HFF-Myc (cell line): ENCODE measurements at regions not wholly inside any gene's neighbourhood (a gene's known extent, or its start where the extent isn't known, plus 50 kb on each side); places are given as distances from the start of the nearest gene placed in this dataset.

ENCODE experiments used
- DNase-seq: peaks from one replicate; pipeline ENCODE4 v3.0.0-alpha.2; 2011; ENCODE audit warnings: low read depth; ENCODE audit errors: extremely low read depth
- H3K4me3 ChIP-seq: replicated peaks from 2 replicates; pipeline ENCODE4 v1.5.1; 2011; ENCODE audit warnings: low read depth, mild to moderate bottlenecking, control low read depth, low read length
- TF ChIP-seq, protein P1 (sequence below): IDR thresholded peaks from 2 replicates; pipeline ENCODE4 v1.5.1; 2012; ENCODE audit warnings: mild to moderate bottlenecking, low read depth, low read length, control low read depth; ENCODE audit errors: missing control alignments

DNA sequence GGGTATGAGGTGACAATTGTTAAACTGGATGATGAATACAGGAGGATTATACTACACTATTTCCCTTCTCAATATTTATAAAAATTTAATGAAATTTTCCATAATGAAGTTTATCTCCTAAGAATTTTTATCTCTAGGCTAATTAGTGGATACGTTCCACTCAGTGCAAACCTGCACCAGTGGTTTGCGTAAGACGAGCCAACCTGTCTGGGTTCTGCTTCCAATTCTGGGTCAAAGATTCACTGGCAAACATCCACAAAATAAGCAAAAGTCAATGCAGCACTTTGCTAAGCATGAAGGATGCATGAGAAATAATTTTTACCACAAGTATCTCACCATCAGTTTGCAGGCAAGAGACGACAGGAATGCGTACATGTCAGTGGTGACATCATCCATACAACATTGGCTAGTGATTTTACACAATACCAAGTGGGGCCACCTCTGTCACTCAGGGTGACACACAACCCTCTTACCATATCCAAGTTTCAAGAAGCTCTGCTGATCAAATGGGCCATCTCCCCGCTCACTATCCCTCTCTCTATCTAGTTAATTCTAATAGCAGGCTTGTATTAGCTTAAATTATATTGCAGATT lies 51.7 kb downstream of the FAM50B start:
- no peak overlapping the region for H3K4me3 ChIP-seq
- DNase-seq, result no peak
- TF ChIP-seq, protein P1, sequence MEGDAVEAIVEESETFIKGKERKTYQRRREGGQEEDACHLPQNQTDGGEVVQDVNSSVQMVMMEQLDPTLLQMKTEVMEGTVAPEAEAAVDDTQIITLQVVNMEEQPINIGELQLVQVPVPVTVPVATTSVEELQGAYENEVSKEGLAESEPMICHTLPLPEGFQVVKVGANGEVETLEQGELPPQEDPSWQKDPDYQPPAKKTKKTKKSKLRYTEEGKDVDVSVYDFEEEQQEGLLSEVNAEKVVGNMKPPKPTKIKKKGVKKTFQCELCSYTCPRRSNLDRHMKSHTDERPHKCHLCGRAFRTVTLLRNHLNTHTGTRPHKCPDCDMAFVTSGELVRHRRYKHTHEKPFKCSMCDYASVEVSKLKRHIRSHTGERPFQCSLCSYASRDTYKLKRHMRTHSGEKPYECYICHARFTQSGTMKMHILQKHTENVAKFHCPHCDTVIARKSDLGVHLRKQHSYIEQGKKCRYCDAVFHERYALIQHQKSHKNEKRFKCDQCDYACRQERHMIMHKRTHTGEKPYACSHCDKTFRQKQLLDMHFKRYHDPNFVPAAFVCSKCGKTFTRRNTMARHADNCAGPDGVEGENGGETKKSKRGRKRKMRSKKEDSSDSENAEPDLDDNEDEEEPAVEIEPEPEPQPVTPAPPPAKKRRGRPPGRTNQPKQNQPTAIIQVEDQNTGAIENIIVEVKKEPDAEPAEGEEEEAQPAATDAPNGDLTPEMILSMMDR, result no peak

DNA sequence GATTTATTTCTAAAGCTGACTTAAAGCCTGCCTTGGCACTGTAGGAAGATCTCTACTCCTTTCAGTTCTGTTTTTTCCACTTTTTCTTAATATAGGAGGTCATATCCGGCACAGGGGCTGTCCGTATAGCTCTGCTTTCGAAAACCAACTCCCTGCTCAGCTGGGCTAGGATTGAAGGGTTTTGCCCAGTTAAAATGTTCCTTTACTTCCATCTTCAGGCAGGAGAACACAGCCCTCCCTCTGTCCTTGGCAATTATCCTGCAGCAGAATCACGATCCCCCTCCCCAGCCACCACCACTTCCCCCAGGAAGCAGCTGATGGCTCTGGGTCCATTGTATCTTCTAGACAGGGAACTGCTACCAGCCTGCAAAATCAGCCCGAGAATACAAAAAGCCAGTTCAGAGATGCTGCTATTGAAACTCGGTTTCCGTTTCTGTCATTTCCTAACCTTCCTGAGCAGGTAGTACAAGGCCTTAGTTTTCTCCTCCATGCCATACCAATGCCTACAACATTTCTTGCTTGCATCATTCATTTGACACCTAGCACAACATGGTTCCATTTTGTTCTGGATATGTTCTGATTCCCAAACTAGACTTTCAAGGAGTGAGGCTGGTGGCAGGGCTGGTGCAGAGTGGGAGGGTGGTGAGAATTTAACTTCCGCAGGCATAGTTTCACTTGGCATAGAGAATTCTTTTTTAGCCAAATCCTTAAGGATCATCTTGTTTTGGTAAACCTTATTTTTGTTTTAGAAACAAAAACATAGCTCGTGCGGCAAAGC lies 53.9 kb downstream of the FAM50B start:
- TF ChIP-seq, protein P1, result no peak
- no peak for DNase-seq
- H3K4me3 ChIP-seq, result no peak overlapping the region

DNA sequence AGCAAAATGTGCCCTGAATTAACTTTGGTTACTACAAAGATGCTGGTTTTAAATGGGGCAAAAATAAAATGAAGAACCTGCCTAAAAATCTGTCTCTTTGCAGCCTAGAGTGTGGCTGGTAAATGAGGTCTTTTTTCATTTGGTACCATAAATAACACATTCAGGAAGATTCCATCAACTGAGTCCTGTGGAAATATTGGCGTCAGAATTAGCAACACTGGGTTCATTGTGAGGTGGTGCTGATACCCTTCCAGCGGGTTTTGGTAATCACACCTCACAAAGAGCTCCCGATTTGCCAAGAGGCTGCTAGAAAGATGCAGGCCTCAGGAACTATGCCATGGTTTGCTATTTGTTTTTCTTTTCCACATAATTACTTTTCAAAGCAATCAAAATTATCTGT lies 55.3 kb downstream of the FAM50B start:
- TF ChIP-seq, protein P1, result no peak
- DNase-seq, result no peak
- no peak overlapping the region for H3K4me3 ChIP-seq

DNA sequence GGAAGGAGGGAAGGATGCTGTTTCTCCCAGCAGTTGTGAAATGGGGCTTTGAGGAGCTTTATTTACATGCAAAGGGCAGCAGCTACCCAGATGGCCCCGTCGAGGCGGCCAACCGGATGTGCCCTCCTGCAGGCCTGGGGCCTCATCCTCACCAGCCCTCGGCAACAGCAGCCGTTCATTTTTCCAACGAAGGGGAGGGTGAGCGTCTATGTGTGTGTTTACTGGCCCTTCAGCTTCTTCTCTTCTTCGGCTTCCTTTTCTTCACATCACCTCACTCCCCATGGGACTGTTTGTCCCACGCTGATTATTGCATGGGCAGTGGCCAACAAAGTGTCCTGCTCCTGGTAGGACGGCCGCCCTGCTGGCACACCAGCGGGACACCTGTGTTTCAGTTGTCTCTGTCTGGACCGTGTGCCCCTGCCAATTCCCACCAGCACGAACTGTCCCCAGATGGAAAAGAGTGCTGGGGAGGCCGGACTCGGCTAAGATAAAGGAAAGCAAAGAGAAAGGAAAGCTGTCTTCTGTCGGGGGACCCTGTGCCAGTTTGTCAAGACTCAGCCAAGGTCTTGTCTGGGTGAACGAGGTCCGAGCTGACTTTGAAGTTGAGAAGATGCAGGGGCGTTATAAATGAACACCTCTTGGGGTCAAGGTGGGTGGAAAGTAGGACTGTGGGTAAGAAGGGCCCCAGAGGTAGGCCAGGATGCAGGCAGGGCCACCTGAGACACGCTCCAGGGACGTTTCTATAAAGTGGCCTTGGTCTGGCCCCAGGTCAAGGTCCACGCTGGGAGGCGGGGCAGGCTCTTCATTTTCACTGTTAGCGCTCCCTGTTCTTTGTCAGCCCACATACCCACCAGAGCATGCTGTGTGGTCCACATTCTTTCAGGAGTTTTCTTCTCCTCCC lies 57.0 kb downstream of the FAM50B start:
- no peak for DNase-seq
- TF ChIP-seq, protein P1, result no peak
- H3K4me3 ChIP-seq, result no peak overlapping the region

DNA sequence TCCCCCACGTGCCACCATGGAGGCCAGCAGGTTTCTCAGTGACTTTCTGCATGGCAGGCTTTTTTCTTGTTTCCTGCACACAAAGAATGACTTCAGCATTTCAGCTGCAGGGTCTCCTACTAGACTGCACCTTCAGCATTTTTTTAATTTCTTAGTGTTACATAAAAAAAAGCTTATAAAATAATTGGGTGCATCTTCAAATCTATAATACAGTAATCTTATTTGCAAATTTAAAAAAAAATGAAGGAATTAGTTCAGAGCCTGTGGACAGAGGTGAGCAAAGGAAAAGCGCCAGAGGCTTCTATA lies 57.6 kb downstream of the FAM50B start:
- no peak for DNase-seq
- no peak overlapping the region for H3K4me3 ChIP-seq
- TF ChIP-seq, protein P1, result no peak

DNA sequence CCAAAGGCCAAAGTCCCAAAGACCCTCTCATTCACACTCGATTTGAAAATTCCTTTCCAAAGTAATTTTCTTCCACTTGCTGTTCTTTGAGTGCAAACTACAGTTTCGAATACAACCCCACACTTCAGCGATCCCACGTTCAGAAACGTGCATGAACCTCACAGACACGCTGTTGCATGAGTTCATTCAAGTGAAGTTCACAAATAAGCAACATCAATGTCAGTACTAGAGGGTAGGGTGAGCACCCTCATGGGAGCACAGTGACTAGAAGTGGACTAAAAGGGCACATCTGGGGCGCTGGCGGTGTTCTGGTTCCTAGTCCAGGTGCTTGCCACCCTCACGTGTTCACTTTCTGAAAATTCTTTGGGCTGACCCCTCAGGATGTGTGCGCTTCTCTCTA lies 59.0 kb downstream of the FAM50B start:
- TF ChIP-seq, protein P1, result no peak

More for the DNA sequence above, 59.0 kb downstream of the FAM50B start:
- H3K4me3 ChIP-seq, result no peak overlapping the region
- no peak for DNase-seq
